Stomach (tissue), 8 donors: ENCODE measurements at regions not wholly inside any gene's neighbourhood (a gene's known extent, or its start where the extent isn't known, plus 50 kb on each side); places are given as distances from the start of the nearest gene placed in this dataset.

ENCODE experiments used
- DNase-seq, 2 donors: peaks; one replicate each; pipeline versions ENCODE4 v3.0.0 to v3.0.0-alpha.2; 2013 to 2019
- H3K27ac ChIP-seq, 5 donors: fragments of 200-600 bp in 4 of 5; sonication (generic) in 4 of 5; one replicate each; pipeline ENCODE4 v1.5.1; 2013 to 2019; ENCODE audit warnings: mild to moderate bottlenecking in 1 of 5, moderate library complexity in 1 of 5
- H3K27me3 ChIP-seq, 3 donors: fragments of 200-600 bp; sonication (generic); one replicate each; pipeline ENCODE4 v1.5.1; 2017 to 2019; ENCODE audit warnings: mixed run types in 1 of 3
- H3K36me3 ChIP-seq, 4 donors: fragments of 200-600 bp; sonication (generic); 1 replicate in 3 of 4; 2 replicates in 1 of 4; pipeline ENCODE4 v1.5.1; 2016 to 2019
- H3K4me1 ChIP-seq, 4 donors: fragments of 200-600 bp; sonication (generic); one replicate each; pipeline ENCODE4 v1.5.1; 2016 to 2019
- H3K4me3 ChIP-seq, 4 donors: fragments of 200-600 bp; sonication (generic) in 3 of 4; one replicate each; pipeline ENCODE4 v1.5.1; 2016 to 2019; ENCODE audit warnings: mild to moderate bottlenecking in 1 of 4
- H3K9me3 ChIP-seq, 4 donors: fragments of 200-600 bp; sonication (generic); one replicate each; pipeline ENCODE4 v1.5.1; 2016 to 2019
- CTCF ChIP-seq, 7 experiments: fragments of 450-650 bp in 4 of 7; fragments of 200-600 bp in 3 of 7; sonication (generic) in 3 of 7; IDR thresholded peaks; one replicate each; pipeline ENCODE4 v1.5.1; 2016 to 2019; ENCODE audit warnings: antibody characterized with exemption in 7 of 7, control low read depth in 2 of 7, mild to moderate bottlenecking in 1 of 7
- EP300 ChIP-seq: sonication (generic); formaldehyde crosslinking; IDR thresholded peaks from one replicate; pipeline ENCODE4 v1.6.1; 2017; ENCODE audit warnings: antibody characterized with exemption
- POLR2A ChIP-seq, 4 donors: fragments of 450-650 bp; IDR thresholded peaks; one replicate each; pipeline ENCODE4 v1.6.1; 2016; ENCODE audit warnings: antibody characterized with exemption in 4 of 4, control low read depth in 2 of 4, mild to moderate bottlenecking in 1 of 4, moderate library complexity in 1 of 4
- POLR2AphosphoS5 ChIP-seq, 3 donors: sonication (generic); formaldehyde crosslinking; IDR thresholded peaks; one replicate each; pipeline ENCODE4 v1.6.1; 2016; ENCODE audit warnings: antibody characterized with exemption in 3 of 3
- WGBS, 5 donors: extraction: QIAGEN DNeasy Blood & Tissue Kit in 3 of 5; methylation state at CpG; one replicate each; pipeline versions ENCODE4 v1.1.5 to v1.1.7; 2013 to 2018; 5-methylcytosine and 5-hydroxymethylcytosine counted together
- intact Hi-C: fragments of 100-400 bp; cut with DNase I; formaldehyde crosslinking; loops from one replicate; pipeline ENCODE4 v1.15.1; 2023; ENCODE audit warnings: low total_unique reads
- donor health status: healthy with polysubstance abuse.
- donor health status: Bipolar disorder and iron deficiency.
- donor health status: healthy.

- no peak overlapping the region for H3K4me3 ChIP-seq
- no peaks in the 10 kb centered on the region for H3K36me3 ChIP-seq
- intact Hi-C loops: no loop called here
- DNase-seq: no peak
- H3K27ac ChIP-seq: no peak overlapping the region
- no peaks in the 10 kb centered on the region for H3K27me3 ChIP-seq
- no peak for TF ChIP-seq EP300
- no peak for TF ChIP-seq CTCF (IDR thresholded peaks at IDR 0.05)
- TF ChIP-seq POLR2A (IDR thresholded peaks at IDR 0.05): no peak
- whole genome bisulfite sequencing, 5 donors: 81 to 90% (median 87%) methylated on average over 3 of the region's 3 CpGs
- no peaks in the 10 kb centered on the region for H3K4me1 ChIP-seq
- H3K9me3 ChIP-seq: peaks cover 0 to 2% (median 0%) of the 10 kb centered on the region in 4 donors
Observed at GRCh38 chr13:103199380-103200088, 133.3 kb upstream of the SLC10A2 start.

GRCh38 chr13:103196356-103196755 lies 130.1 kb upstream of the SLC10A2 start:
- WGBS, 5 donors: 48 to 63% (median 55%) methylated on average over 3 of the region's 3 CpGs
- DNase-seq: no peak

GRCh38 chr13:103195762-103196161 lies 129.5 kb upstream of the SLC10A2 start:
- TF ChIP-seq EP300 (no peak), POLR2AphosphoS5 (IDR thresholded peaks at IDR 0.05) (no peak), CTCF (IDR thresholded peaks at IDR 0.05) (no peak), POLR2A (IDR thresholded peaks at IDR 0.05) (no peak)
- no peaks in the 10 kb centered on the region for H3K4me1 ChIP-seq
- intact Hi-C loops: no loop called here
- DNase-seq: no peak
- peaks cover 0 to 2% (median 0%) of the 10 kb centered on the region in 4 donors for H3K9me3 ChIP-seq
- H3K27me3 ChIP-seq: no peaks in the 10 kb centered on the region
- H3K36me3 ChIP-seq: no peaks in the 10 kb centered on the region
- H3K4me3 ChIP-seq: no peak overlapping the region
- H3K27ac ChIP-seq: no peak overlapping the region
- 21 to 28% (median 23%) methylated on average over 1 of the region's 1 CpG for WGBS, 5 donors

More at GRCh38 chr13:103196356-103196755, 130.1 kb upstream of the SLC10A2 start:
- Histone ChIP-seq H3K27me3 (no peaks in the 10 kb centered on the region), H3K4me3 (no peak overlapping the region), H3K36me3 (no peaks in the 10 kb centered on the region), H3K27ac (no peak overlapping the region), H3K4me1 (no peaks in the 10 kb centered on the region), H3K9me3 (peaks cover 0 to 2% (median 0%) of the 10 kb centered on the region in 4 donors)
- TF ChIP-seq CTCF (IDR thresholded peaks at IDR 0.05) (no peak), POLR2AphosphoS5 (IDR thresholded peaks at IDR 0.05) (no peak), POLR2A (IDR thresholded peaks at IDR 0.05) (no peak), EP300 (no peak)
- intact Hi-C loops: no loop called here

GRCh38 chr13:103194871-103195270 lies 128.7 kb upstream of the SLC10A2 start:
- 48 to 61% (median 56%) methylated on average over 2 of the region's 2 CpGs for WGBS, 5 donors
- H3K9me3 ChIP-seq: peaks cover 0 to 2% (median 0%) of the 10 kb centered on the region in 4 donors
- no peaks in the 10 kb centered on the region for H3K4me1 ChIP-seq
- no peaks in the 10 kb centered on the region for H3K36me3 ChIP-seq
- intact Hi-C loops: no loop called here
- no peak overlapping the region for H3K27ac ChIP-seq
- TF ChIP-seq POLR2AphosphoS5 (IDR thresholded peaks at IDR 0.05) (no peak), EP300 (no peak), CTCF (IDR thresholded peaks at IDR 0.05) (no peak), POLR2A (IDR thresholded peaks at IDR 0.05) (no peak)
- no peak for DNase-seq
- H3K4me3 ChIP-seq: no peak overlapping the region
- no peaks in the 10 kb centered on the region for H3K27me3 ChIP-seq
